AG09309 (cell line): ENCODE measurements at regions not wholly inside any gene's neighbourhood (a gene's known extent, or its start where the extent isn't known, plus 50 kb on each side); places are given as distances from the start of the nearest gene placed in this dataset.
"Not testable (repeated sequence)": the region's sequence is repeated elsewhere in the genome, so short reads cannot be mapped to it uniquely, and the experiment has no call there.

Source experiments
- DNase-seq: peaks from one replicate; pipeline ENCODE4 v3.0.0-alpha.2; 2010; ENCODE audit warnings: low read depth
- H3K4me3 ChIP-seq: 2 replicates; pipeline ENCODE4 v1.5.1; 2011; ENCODE audit warnings: mild to moderate bottlenecking, low read depth, low read length, moderate library complexity; ENCODE audit not compliant: control insufficient read depth
- CTCF ChIP-seq: IDR thresholded peaks from 2 replicates; pipeline ENCODE4 v1.5.1; 2011; ENCODE audit warnings: mild to moderate bottlenecking, low read depth, low read length, inconsistent platforms; ENCODE audit not compliant: insufficient read depth, control insufficient read depth; ENCODE audit errors: missing control alignments

- H3K4me3 ChIP-seq = no peak overlapping the region
- TF ChIP-seq CTCF = no peak
Observed at GRCh38 chr2:142615876-142616275, 261.6 kb upstream of the KYNU start.

GRCh38 chr2:142613193-142613592 is 264.3 kb upstream of the KYNU start:
- not testable (repeated sequence) for H3K4me3 ChIP-seq, DNase-seq

More at GRCh38 chr2:142615876-142616275, 261.6 kb upstream of the KYNU start:
- no peak for DNase-seq

- no peak overlapping the region for H3K4me3 ChIP-seq
- no peak for TF ChIP-seq CTCF
- no peak for DNase-seq
Observed at GRCh38 chr2:142605421-142605820, 272.0 kb upstream of the KYNU start.

- no peak overlapping the region for H3K4me3 ChIP-seq
- TF ChIP-seq CTCF = no peak
- DNase-seq = no peak
Observed at GRCh38 chr2:142603759-142604158, 273.7 kb upstream of the KYNU start.

- no peak for DNase-seq
- H3K4me3 ChIP-seq = no peak overlapping the region
- TF ChIP-seq CTCF = no peak
Observed at GRCh38 chr2:142602418-142602989, 275.0 kb upstream of the KYNU start.

GRCh38 chr2:142601794-142602193 is 275.7 kb upstream of the KYNU start:
- DNase-seq = no peak
- no peak for TF ChIP-seq CTCF
- no peak overlapping the region for H3K4me3 ChIP-seq

- DNase-seq = no peak
- no peak overlapping the region for H3K4me3 ChIP-seq
- no peak for TF ChIP-seq CTCF
Observed at GRCh38 chr2:142599504-142599903, 278.0 kb upstream of the KYNU start.
